H9 (cell line): ENCODE measurements at regions not wholly inside any gene's neighbourhood (a gene's known extent, or its start where the extent isn't known, plus 50 kb on each side); places are given as distances from the start of the nearest gene placed in this dataset.

Source experiments
- DNase-seq: peaks from one replicate; pipeline ENCODE4 v3.0.0-alpha.2; 2017
- H2AFZ ChIP-seq: one replicate; pipeline ENCODE4 v1.6.1; 2013; ENCODE audit warnings: mild to moderate bottlenecking, low read length, control low read depth, moderate library complexity
- H2AK5ac ChIP-seq: 2 replicates; pipeline ENCODE4 v1.6.1; 2013; ENCODE audit warnings: low read length, control low read depth, mixed read lengths; ENCODE audit not compliant: insufficient read length
- H2BK120ac ChIP-seq: one replicate; pipeline ENCODE4 v1.6.1; 2013; ENCODE audit warnings: low read depth, mild to moderate bottlenecking, low read length, control low read depth, inconsistent platforms; ENCODE audit not compliant: poor library complexity, severe bottlenecking
- H2BK12ac ChIP-seq: 2 replicates; pipeline ENCODE4 v1.6.1; 2013; ENCODE audit warnings: low read length, control low read depth, mixed read lengths, low read depth; ENCODE audit not compliant: insufficient read length
- H2BK15ac ChIP-seq: 2 replicates; pipeline ENCODE4 v1.6.1; 2013; ENCODE audit warnings: low read depth, low read length, control low read depth
- H2BK20ac ChIP-seq: one replicate; pipeline ENCODE4 v1.6.1; 2013; ENCODE audit warnings: low read depth, mild to moderate bottlenecking, low read length, control low read depth, inconsistent platforms; ENCODE audit not compliant: poor library complexity, severe bottlenecking
- H2BK5ac ChIP-seq: 2 replicates; pipeline ENCODE4 v1.6.1; 2013; ENCODE audit warnings: low read length, control low read depth, mixed read lengths; ENCODE audit not compliant: insufficient read length
- H3K14ac ChIP-seq: 2 replicates; pipeline ENCODE4 v1.6.1; 2013; ENCODE audit warnings: low read length, control low read depth; ENCODE audit not compliant: insufficient read depth
- H3K18ac ChIP-seq: 2 replicates; pipeline ENCODE4 v1.6.1; 2013; ENCODE audit warnings: low read depth, mild to moderate bottlenecking, mixed read lengths, low read length, control low read depth; ENCODE audit not compliant: insufficient read length
- H3K23ac ChIP-seq: 2 replicates; pipeline ENCODE4 v1.6.1; 2013; ENCODE audit warnings: low read length, control low read depth, mixed read lengths, low read depth; ENCODE audit not compliant: insufficient read length
- H3K23me2 ChIP-seq: 2 replicates; pipeline ENCODE4 v1.6.1; 2013; ENCODE audit warnings: low read depth, mild to moderate bottlenecking, mixed read lengths, low read length, control low read depth; ENCODE audit not compliant: insufficient read length, poor library complexity, severe bottlenecking
- H3K27ac ChIP-seq: 2 replicates; pipeline ENCODE4 v1.5.1; 2013; ENCODE audit warnings: low read length, control low read depth, mixed read lengths, low read depth; ENCODE audit not compliant: insufficient read length
- H3K27me3 ChIP-seq: 2 replicates; pipeline ENCODE4 v1.6.1; 2013; ENCODE audit warnings: low read length, control low read depth, inconsistent platforms; ENCODE audit not compliant: insufficient read depth
- H3K4ac ChIP-seq: 2 replicates; pipeline ENCODE4 v1.6.1; 2013; ENCODE audit warnings: low read depth, mild to moderate bottlenecking, control low read depth, inconsistent platforms, low read length, moderate library complexity
- H3K4me1 ChIP-seq: 2 replicates; pipeline ENCODE4 v1.6.1; 2013; ENCODE audit warnings: low read length, control low read depth, inconsistent platforms; ENCODE audit not compliant: insufficient read depth
- H3K4me2 ChIP-seq: 2 replicates; pipeline ENCODE4 v1.6.1; 2013; ENCODE audit warnings: low read length, control low read depth, mixed read lengths; ENCODE audit not compliant: insufficient read length, insufficient read depth
- H3K56ac ChIP-seq: 2 replicates; pipeline ENCODE4 v1.6.1; 2013; ENCODE audit warnings: low read depth, mild to moderate bottlenecking, mixed read lengths, low read length, control low read depth; ENCODE audit not compliant: insufficient read length
- H3K79me1 ChIP-seq: 2 replicates; pipeline ENCODE4 v1.6.1; 2013; ENCODE audit warnings: low read depth, mild to moderate bottlenecking, moderate library complexity, low read length, control low read depth, inconsistent platforms; ENCODE audit not compliant: insufficient read depth, poor library complexity, severe bottlenecking
- H3K79me2 ChIP-seq: 2 replicates; pipeline ENCODE4 v1.6.1; 2013; ENCODE audit warnings: low read length, control low read depth, inconsistent platforms; ENCODE audit not compliant: insufficient read depth
- H3K9ac ChIP-seq: 2 replicates; pipeline ENCODE4 v1.6.1; 2013; ENCODE audit warnings: low read length, control low read depth, mixed read lengths; ENCODE audit not compliant: insufficient read length; ENCODE audit errors: extremely low read depth
- H3K9me3 ChIP-seq: one replicate; pipeline ENCODE4 v1.6.1; 2013; ENCODE audit warnings: low read depth, low read length, inconsistent platforms; ENCODE audit not compliant: control insufficient read depth
- H3T11ph ChIP-seq: one replicate; pipeline ENCODE4 v1.6.1; 2013; ENCODE audit warnings: mild to moderate bottlenecking, low read length, control low read depth, inconsistent platforms
- H4K20me1 ChIP-seq: one replicate; pipeline ENCODE4 v1.6.1; 2013; ENCODE audit not compliant: control insufficient read depth, insufficient read length, insufficient read depth
- H4K5ac ChIP-seq: 2 replicates; pipeline ENCODE4 v1.6.1; 2013; ENCODE audit warnings: low read depth, mild to moderate bottlenecking, mixed read lengths, low read length, control low read depth; ENCODE audit not compliant: insufficient read length
- H4K8ac ChIP-seq: replicated peaks from 2 replicates; pipeline ENCODE4 v1.6.1; 2013; ENCODE audit warnings: low read length, control low read depth, mixed read lengths, low read depth; ENCODE audit not compliant: insufficient read length
- H4K91ac ChIP-seq: 2 replicates; pipeline ENCODE4 v1.6.1; 2013; ENCODE audit warnings: low read depth, mild to moderate bottlenecking, moderate library complexity, mixed read lengths, low read length, control low read depth; ENCODE audit not compliant: insufficient read length
- H3K27ac Mint-ChIP-seq, 3 experiments: 2 replicates in 2 of 3; 3 replicates in 1 of 3; pipeline ENCODE4 v1.8.0; 2020 to 2021; ENCODE audit warnings: mixed read lengths in 3 of 3, mild to moderate bottlenecking in 1 of 3, moderate library complexity in 1 of 3
- H3K27me3 Mint-ChIP-seq: 2 replicates; pipeline ENCODE4 v1.8.0; 2021; ENCODE audit warnings: low read depth, mild to moderate bottlenecking, moderate library complexity, mixed read lengths
- H3K36me3 Mint-ChIP-seq, 3 experiments: 2 replicates in 2 of 3; 3 replicates in 1 of 3; pipeline ENCODE4 v1.8.0; 2020 to 2021; ENCODE audit warnings: low read depth in 3 of 3, mixed read lengths in 3 of 3; ENCODE audit not compliant: insufficient read depth in 1 of 3
- H3K4me1 Mint-ChIP-seq, 2 experiments: 2 replicates each; pipeline ENCODE4 v1.8.0; 2020; ENCODE audit warnings: mixed read lengths in 2 of 2
- H3K4me3 Mint-ChIP-seq, 2 experiments: 2 replicates in 1 of 2; 3 replicates in 1 of 2; pipeline ENCODE4 v1.8.0; 2020 to 2021; ENCODE audit warnings: mild to moderate bottlenecking in 2 of 2, mixed read lengths in 2 of 2, moderate library complexity in 1 of 2
- H3K9me3 Mint-ChIP-seq, 2 experiments: 2 replicates in 1 of 2; 3 replicates in 1 of 2; pipeline ENCODE4 v1.8.0; 2020; ENCODE audit warnings: mild to moderate bottlenecking in 2 of 2, mixed read lengths in 2 of 2, moderate library complexity in 1 of 2
- CTCF ChIP-seq: fragments of 200-600 bp; sonication (generic); conservative IDR thresholded peaks from 3 replicates; pipeline ENCODE4 v1.8.0; 2021; ENCODE audit warnings: antibody characterized with exemption, mild to moderate bottlenecking
- WGBS: extraction: QIAGEN DNeasy Blood & Tissue Kit; methylation state at CpG from one replicate; pipeline ENCODE4 v1.1.7; 2013; ENCODE audit warnings: missing lambda C conversion rate, low lambda C conversion rate, mixed read lengths; ENCODE audit not compliant: insufficient read length; ENCODE audit errors: extremely low coverage; 5-methylcytosine and 5-hydroxymethylcytosine counted together

- Mint-ChIP-seq H3K4me3 (no peak overlapping the region), H3K36me3 (peaks cover 0 to 9% (median 0%) of the 10 kb centered on the region in 3 experiments; a peak in 3 of 7 replicates), H3K4me1 (no peaks in the 10 kb centered on the region), H3K27ac (no peak overlapping the region), H3K27me3 (peaks cover 2% of the 10 kb centered on the region; the same call in 1 of the 2 replicates), H3K9me3 (peaks cover 54 to 59% of the 10 kb centered on the region in 2 experiments)
- Histone ChIP-seq H2AK5ac (no peak overlapping the region), H3K4me2 (no peak overlapping the region), H3K56ac (no peak overlapping the region), H3K4me1 (no peaks in the 10 kb centered on the region), H2BK12ac (no peak overlapping the region), H3K23me2 (no peaks in the 10 kb centered on the region), H4K91ac (no peak overlapping the region), H4K5ac (no peak overlapping the region), H2AFZ (no peak overlapping the region), H3K14ac (no peak overlapping the region), H3T11ph (no peak overlapping the region), H3K18ac (no peak overlapping the region), H2BK20ac (no peak overlapping the region), H3K9me3 (peaks cover 33% of the 10 kb centered on the region), H3K27ac (no peak overlapping the region), H3K79me2 (no peaks in the 10 kb centered on the region), H3K4ac (no peak overlapping the region), H2BK120ac (no peak overlapping the region), H3K23ac (no peak overlapping the region), H3K27me3 (no peaks in the 10 kb centered on the region), H4K8ac (no peak overlapping the region), H4K20me1 (no peaks in the 10 kb centered on the region), H2BK5ac (no peak overlapping the region), H2BK15ac (no peak overlapping the region), H3K9ac (no peak overlapping the region), H3K79me1 (no peaks in the 10 kb centered on the region)
- TF ChIP-seq CTCF = no peak
- DNase-seq = no peak
- no CpG with 5 or more reads among the region's 1 CpG for WGBS
Observed at GRCh38 chrX:152074163-152074562, 64.2 kb downstream of the MAGEA10 start.
